Activated B cell treated with CpG ODN at 0.5 μM for 24 hours (primary cell): ENCODE measurements at regions not wholly inside any gene's neighbourhood (a gene's known extent, or its start where the extent isn't known, plus 50 kb on each side); places are given as distances from the start of the nearest gene placed in this dataset.

Experiments
- ATAC-seq: fragments of 200-7000 bp; cut with Tn5 transposase; one replicate; pipeline ENCODE4 v1.10.0; 2021; ENCODE audit warnings: low read depth, mild to moderate bottlenecking, moderate library complexity
- CTCF ChIA-PET: fragments of 350-600 bp; sonication (Branson Sonifier 250); formaldehyde crosslinking; loops from one replicate; lab custom pipeline; 2021; ENCODE audit warnings: antibody characterized with exemption; lab: Charles Lee
- POLR2A ChIA-PET: fragments of 350-600 bp; sonication (Branson Sonifier 250); formaldehyde crosslinking; loops from one replicate; lab custom pipeline; 2021; ENCODE audit warnings: antibody characterized with exemption; lab: Charles Lee
- DNase-seq: peaks from one replicate; pipeline ENCODE4 v3.0.0; 2022
- H3K27ac Mint-ChIP-seq: one replicate; pipeline ENCODE4 v1.8.0; 2020; ENCODE audit warnings: mixed read lengths
- H3K27me3 Mint-ChIP-seq: one replicate; pipeline ENCODE4 v1.8.0; 2021; ENCODE audit warnings: mixed read lengths
- H3K36me3 Mint-ChIP-seq: one replicate; pipeline ENCODE4 v1.8.0; 2021; ENCODE audit warnings: low read depth, mixed read lengths
- H3K4me1 Mint-ChIP-seq: one replicate; pipeline ENCODE4 v1.8.0; 2021; ENCODE audit warnings: mixed read lengths
- H3K4me3 Mint-ChIP-seq: one replicate; pipeline ENCODE4 v1.8.0; 2020; ENCODE audit warnings: mild to moderate bottlenecking, mixed read lengths
- H3K9me3 Mint-ChIP-seq: one replicate; pipeline ENCODE4 v1.8.0; 2020; ENCODE audit warnings: mixed read lengths
- intact Hi-C: fragments of 100-400 bp; cut with micrococcal nuclease; formaldehyde crosslinking; loops from one replicate; pipeline ENCODE4 v1.15.1; 2024
- TF ChIP-seq, protein P1 (sequence below): fragments of 200-600 bp; IDR thresholded peaks from one replicate; pipeline ENCODE4 v1.8.0; 2022; ENCODE audit warnings: antibody characterized with exemption, mild to moderate bottlenecking

DNA sequence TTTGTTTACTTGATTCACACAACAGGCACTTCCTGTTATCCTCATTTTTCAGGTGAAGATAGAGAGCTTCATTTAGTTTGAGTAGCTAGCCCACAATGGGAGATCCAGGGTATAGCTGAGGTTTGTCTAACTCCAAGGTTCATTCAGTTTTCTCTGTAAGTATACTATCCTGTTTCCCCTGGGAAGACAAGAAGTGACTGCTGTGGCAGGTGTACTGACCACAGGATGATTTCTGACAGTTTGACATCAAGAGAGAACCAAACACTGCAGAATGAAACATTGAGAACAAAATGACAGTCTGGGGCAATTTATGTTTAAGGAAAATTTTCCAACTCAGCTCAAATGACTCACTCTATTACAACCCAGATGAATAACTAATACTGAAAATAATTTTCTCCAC is 958.0 kb downstream of the STPG2 start:
- Mint-ChIP-seq H3K4me3 (no peak overlapping the region), H3K27me3 (no peaks in the 10 kb centered on the region), H3K4me1 (no peaks in the 10 kb centered on the region), H3K9me3 (peaks cover 5% of the 10 kb centered on the region), H3K27ac (no peak overlapping the region), H3K36me3 (no peaks in the 10 kb centered on the region)
- ATAC-seq (no peak), DNase-seq (no peak)
- ChIA-PET CTCF (no interaction called here), POLR2A (no interaction called here)
- intact Hi-C loops, result no loop called here
- TF ChIP-seq, protein P1, sequence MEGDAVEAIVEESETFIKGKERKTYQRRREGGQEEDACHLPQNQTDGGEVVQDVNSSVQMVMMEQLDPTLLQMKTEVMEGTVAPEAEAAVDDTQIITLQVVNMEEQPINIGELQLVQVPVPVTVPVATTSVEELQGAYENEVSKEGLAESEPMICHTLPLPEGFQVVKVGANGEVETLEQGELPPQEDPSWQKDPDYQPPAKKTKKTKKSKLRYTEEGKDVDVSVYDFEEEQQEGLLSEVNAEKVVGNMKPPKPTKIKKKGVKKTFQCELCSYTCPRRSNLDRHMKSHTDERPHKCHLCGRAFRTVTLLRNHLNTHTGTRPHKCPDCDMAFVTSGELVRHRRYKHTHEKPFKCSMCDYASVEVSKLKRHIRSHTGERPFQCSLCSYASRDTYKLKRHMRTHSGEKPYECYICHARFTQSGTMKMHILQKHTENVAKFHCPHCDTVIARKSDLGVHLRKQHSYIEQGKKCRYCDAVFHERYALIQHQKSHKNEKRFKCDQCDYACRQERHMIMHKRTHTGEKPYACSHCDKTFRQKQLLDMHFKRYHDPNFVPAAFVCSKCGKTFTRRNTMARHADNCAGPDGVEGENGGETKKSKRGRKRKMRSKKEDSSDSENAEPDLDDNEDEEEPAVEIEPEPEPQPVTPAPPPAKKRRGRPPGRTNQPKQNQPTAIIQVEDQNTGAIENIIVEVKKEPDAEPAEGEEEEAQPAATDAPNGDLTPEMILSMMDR, result no peak

DNA sequence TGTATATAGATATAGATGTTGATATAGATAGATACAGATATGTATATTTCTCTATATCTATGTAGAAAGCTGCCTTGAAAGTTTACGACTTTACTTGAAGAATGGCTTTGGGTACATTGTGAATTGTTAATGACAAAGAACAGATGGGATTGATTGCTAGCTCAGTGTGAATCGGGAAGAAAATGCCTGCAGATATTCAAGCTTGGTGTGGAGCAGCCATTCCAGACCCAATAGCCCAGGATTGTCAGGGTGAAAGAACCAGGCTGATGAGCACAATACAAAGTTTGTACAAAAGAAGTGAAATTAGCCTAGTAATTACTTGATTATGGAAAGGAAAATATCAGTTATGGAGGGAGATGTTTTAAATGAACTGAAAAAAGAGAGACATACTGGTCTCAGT is 946.2 kb downstream of the STPG2 start:
- H3K9me3 Mint-ChIP-seq, result no peaks in the 10 kb centered on the region
- intact Hi-C loops, result no loop called here
- TF ChIP-seq, protein P1, result no peak

DNA sequence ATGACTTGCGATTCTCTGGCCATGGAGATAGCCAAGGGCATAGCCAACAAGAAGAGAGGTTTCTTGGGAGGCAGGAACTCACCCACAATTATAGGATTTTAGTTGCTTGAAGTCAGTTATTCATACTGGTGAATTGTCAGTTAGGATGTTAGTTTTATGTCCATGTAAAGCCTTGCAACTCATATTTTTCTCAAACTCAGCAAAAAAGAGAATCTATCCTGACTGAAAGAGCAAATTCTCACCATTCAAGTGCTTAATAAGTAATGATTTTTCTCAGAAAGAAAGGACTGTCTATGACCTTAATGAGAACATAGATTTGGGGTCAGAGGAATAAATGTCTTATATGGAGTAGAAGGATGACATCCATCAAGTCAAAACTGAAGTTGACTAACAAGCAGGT is 934.5 kb downstream of the STPG2 start:
- DNase-seq (no peak), ATAC-seq (no peak)
- no peaks in the 10 kb centered on the region for H3K36me3 Mint-ChIP-seq
- H3K27me3 Mint-ChIP-seq, result no peaks in the 10 kb centered on the region
- ChIA-PET CTCF (no interaction called here), POLR2A (no interaction called here)
- no peak overlapping the region for H3K4me3 Mint-ChIP-seq
- H3K9me3 Mint-ChIP-seq, result no peaks in the 10 kb centered on the region
- H3K4me1 Mint-ChIP-seq, result no peaks in the 10 kb centered on the region
- H3K27ac Mint-ChIP-seq, result no peak overlapping the region
- TF ChIP-seq, protein P1, result no peak
- intact Hi-C loops, result no loop called here

More for the DNA sequence above, 946.2 kb downstream of the STPG2 start:
- H3K27me3 Mint-ChIP-seq, result no peaks in the 10 kb centered on the region
- no peak for ATAC-seq
- H3K4me3 Mint-ChIP-seq, result no peak overlapping the region
- no peak for DNase-seq
- H3K36me3 Mint-ChIP-seq, result no peaks in the 10 kb centered on the region
- H3K4me1 Mint-ChIP-seq, result no peaks in the 10 kb centered on the region
- H3K27ac Mint-ChIP-seq, result no peak overlapping the region
- POLR2A ChIA-PET, result no interaction called here
- CTCF ChIA-PET, result no interaction called here

DNA sequence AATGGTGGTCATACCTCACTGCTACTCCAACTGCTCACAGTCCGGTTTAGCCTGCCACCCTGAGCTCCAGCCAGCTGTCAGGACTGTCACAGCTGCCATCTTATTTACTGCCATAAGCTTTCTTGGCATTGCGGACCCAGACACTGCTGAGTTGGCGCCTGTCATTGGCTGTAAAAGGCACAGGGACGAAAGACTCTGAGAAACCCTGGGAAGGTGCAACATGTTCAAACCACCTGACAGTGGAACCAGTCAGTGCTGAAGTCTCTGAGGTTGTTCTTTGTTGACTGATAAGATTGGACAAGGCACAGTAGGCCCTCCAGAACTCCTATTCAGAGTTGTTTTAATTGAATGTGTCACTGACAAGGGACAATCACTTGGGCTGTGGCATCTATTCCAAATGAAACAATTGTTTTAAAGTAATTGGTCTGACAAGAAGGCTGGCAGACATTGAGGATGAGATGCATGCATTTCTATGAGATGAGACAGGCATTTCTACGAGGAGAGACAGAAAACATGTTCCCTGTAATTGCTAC is 927.8 kb downstream of the STPG2 start:
- DNase-seq (no peak), ATAC-seq (no peak)
- ChIA-PET CTCF (no interaction called here), POLR2A (no interaction called here)
- TF ChIP-seq, protein P1, result no peak
- Mint-ChIP-seq H3K4me3 (no peak overlapping the region), H3K36me3 (no peaks in the 10 kb centered on the region), H3K4me1 (no peaks in the 10 kb centered on the region), H3K9me3 (no peaks in the 10 kb centered on the region), H3K27ac (no peak overlapping the region), H3K27me3 (no peaks in the 10 kb centered on the region)
- intact Hi-C loops, result no loop called here

DNA sequence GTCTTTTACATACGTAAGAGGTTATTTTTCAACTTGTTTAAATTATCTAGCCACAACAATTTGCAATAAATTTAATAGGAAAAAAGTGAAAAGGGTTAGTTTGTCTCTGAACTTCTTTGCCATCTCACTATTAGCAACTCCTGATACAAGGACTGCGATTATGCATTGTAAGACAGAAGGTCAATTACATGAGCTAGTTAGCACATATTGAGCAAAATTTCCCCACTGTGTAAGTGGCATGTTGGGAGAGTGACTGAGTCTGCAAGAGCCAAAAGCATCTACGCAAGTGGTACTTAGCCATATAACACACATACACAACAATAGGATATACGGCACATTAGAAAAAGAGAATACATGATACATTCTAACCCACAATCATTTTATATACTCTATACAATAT is 927.2 kb downstream of the STPG2 start:
- no peaks in the 10 kb centered on the region for H3K9me3 Mint-ChIP-seq
- ATAC-seq (no peak), DNase-seq (no peak)
- no peaks in the 10 kb centered on the region for H3K36me3 Mint-ChIP-seq
- no peak overlapping the region for H3K27ac Mint-ChIP-seq
- no peaks in the 10 kb centered on the region for H3K4me1 Mint-ChIP-seq
- H3K4me3 Mint-ChIP-seq, result no peak overlapping the region
- intact Hi-C loops, result no loop called here
- POLR2A ChIA-PET, result no interaction called here
- CTCF ChIA-PET, result no interaction called here
- TF ChIP-seq, protein P1, result no peak
- no peaks in the 10 kb centered on the region for H3K27me3 Mint-ChIP-seq
